Daoy (cell line): ENCODE measurements at regions not wholly inside any gene's neighbourhood (a gene's known extent, or its start where the extent isn't known, plus 50 kb on each side); places are given as distances from the start of the nearest gene placed in this dataset.

Experiments
- DNase-seq: peaks from one replicate; pipeline ENCODE4 v3.0.0-alpha.2; 2015; ENCODE audit warnings: low read depth

DNA sequence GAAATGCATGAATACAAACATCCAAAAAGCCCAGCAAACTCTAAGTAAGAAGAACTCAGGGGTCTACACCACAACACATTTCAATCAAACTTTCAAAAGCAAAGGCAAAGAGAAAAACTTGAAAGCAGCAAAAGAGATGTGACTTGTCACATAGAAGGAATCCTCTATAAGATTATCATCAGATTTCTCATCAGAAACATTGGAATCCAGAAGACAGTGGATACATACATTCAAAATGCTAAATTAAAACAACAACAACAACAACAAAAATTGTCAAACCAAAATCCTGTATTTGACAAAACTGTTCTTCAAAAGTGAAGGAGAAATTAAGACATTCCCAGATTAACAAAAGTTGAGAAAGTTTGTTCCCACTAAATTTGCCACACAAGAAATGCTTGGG, 362.7 kb downstream of the ZNF608 start:
- no peak for DNase-seq

GRCh38 chr5:124377386-124377785, 369.1 kb downstream of the ZNF608 start:
- no peak for DNase-seq

DNA sequence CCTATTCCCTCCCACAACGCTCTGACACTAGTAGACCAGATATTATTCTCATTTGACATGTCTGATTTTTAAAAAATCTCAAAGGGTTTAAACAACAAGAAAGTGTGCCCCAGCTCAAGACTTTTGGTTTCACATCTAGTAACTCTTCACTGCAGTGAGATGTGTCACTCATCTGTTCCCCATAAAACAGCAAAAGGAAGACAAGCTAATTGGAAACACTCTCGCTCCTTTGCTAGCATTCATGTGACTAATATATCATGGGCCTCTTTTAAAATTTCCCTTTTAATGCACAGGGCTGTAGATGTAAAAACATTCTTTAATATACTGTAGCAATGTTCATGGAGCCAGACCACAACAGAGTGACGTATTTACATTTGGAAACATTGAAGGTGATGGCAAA, 372.6 kb downstream of the ZNF608 start:
- DNase-seq, result no peak

DNA sequence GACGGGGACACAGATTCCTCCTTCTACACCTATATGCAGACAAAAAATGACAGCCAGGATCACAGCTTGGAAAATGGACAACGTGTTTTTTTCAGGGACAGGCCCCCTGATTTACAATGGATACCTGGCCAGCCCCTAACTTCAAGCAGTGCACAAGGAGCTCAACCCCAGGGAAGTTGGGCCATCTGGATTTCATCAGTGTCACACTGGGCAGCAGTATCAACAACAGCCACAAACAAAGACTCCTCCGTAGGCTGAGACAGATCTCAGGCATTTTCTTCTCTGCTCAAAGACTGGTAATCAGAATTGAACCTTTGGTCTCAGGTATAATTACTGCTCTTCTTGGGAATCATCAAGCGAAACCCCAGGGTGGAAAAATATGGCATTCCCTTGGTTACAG, 374.0 kb downstream of the ZNF608 start:
- DNase-seq, result no peak

DNA sequence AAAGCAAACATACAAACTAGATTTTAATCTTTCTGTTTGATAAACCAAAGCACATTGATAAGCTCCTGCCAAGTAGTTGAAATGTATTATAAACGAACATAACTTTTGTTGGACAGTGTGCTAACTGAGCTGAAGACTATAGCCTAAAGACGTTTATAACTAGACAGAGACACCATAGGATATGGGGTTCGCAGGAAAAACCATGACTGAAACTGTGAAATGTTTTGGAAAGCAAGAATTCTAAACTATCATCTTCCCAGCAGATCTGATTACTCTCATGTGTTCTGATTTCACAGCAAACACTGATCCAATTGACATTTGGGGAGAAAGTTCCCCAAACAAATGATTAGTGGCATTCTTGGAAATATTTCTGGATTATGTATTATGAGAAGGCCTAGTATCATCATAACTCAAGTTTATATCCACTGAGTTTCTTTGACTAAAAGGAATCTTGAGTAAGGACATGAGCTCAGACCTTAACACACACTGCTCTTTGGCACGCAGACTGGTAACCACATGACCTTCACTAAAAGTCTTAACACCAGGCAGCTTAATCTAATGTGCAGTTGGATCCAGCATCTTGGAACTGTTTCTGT, 375.2 kb downstream of the ZNF608 start:
- DNase-seq, result no peak

DNA sequence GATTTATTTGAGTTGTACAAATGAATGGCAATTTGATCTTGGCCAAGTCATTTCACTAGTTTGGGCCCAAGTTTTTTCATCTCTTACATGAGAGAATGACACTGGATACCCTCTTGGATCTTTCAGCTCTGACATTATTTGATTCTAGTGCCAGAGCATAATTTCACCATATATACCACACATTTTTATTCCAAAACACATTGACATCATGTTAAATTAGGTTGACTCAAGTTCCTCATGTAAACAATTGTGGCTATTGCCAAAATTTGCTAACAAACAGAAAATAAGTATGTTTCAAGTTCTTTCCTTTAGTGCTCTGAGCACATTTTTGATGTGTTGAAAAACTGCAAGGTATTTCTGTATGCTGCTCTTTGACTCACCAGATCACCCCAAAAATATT, 375.8 kb downstream of the ZNF608 start:
- no peak for DNase-seq

- DNase-seq, result no peak
Measured at GRCh38 chr5:124365361-124365801, 381.1 kb downstream of the ZNF608 start.

DNA sequence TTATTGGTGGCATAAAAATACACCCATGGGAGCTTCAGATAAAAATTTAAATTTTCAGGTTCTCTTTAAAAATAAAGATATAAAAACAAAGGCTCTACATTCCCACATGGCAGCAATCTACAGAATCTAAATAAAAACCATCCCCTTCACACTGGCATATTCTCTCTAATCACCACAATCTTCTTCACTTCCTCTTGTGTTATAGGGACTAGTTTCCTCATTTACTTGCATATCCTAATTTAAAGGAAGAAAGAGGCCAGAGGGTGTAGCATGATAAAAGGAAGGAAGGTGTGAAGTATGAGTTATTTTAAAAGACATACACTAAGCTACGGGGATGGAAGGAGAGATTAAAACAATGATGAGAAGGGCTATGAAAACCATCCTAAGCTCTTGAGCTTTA, 390.5 kb downstream of the ZNF608 start:
- DNase-seq, result no peak

- DNase-seq, result no peak
Measured at GRCh38 chr5:124353016-124353415, 393.4 kb downstream of the ZNF608 start.

- no peak for DNase-seq
Measured at GRCh38 chr5:124352312-124352711, 394.1 kb downstream of the ZNF608 start.

- DNase-seq, result no peak
Measured at GRCh38 chr5:124349931-124350330, 396.5 kb downstream of the ZNF608 start.

- peak; percentile 87 for DNase-seq
Measured at GRCh38 chr5:124343451-124343867, 403.0 kb downstream of the ZNF608 start.

- no peak for DNase-seq
Measured at GRCh38 chr5:124342986-124343385, 403.5 kb downstream of the ZNF608 start.

DNA sequence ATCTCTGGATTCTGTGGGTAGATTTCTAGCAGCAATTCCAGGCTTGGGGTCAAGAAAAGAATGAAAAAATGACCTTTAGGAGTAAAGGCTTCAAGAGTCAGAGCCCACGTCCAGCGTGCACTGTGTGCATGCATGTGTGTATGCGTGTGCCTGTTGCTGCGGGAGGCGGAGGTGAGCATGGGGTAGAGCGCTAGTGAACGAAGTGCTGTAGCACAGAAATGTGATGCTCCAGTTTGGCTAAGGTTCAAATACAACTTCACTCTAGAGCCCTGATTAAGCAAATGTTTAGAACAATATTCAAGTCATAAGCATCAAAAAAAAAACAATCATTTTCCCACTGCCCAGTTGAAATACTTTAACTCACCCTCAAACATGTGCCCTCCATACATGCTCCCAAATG, 403.9 kb downstream of the ZNF608 start:
- no peak for DNase-seq

GRCh38 chr5:124342027-124342471, 404.4 kb downstream of the ZNF608 start:
- DNase-seq, result peak; percentile 29

GRCh38 chr5:124341066-124341858, 405.2 kb downstream of the ZNF608 start:
- no peak for DNase-seq

DNA sequence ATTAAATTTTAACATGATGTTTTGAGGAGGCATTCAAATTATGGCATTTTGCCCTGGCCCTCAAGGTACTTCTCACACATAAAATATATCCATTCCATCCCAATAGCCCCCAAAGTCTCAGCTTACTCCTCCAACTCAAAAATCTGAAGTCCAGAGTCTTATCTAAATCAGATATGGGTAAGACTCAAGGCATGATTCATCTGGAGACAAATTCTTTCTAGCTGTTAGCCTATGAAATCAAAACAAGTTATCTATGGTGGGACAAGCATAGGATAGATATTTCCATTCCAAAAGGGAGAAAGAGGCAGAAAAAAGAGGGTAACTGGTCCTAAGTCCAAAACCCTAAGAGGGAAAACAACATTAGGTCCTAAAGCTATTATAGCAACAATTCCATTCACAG, 408.4 kb downstream of the ZNF608 start:
- peak; percentile 5 for DNase-seq

GRCh38 chr5:124333298-124333979, 413.0 kb downstream of the ZNF608 start:
- DNase-seq, result no peak

- DNase-seq, result no peak
Measured at GRCh38 chr5:124332273-124332672, 414.2 kb downstream of the ZNF608 start.

GRCh38 chr5:124330595-124331220, 415.7 kb downstream of the ZNF608 start:
- peak; percentile 40 for DNase-seq

DNA sequence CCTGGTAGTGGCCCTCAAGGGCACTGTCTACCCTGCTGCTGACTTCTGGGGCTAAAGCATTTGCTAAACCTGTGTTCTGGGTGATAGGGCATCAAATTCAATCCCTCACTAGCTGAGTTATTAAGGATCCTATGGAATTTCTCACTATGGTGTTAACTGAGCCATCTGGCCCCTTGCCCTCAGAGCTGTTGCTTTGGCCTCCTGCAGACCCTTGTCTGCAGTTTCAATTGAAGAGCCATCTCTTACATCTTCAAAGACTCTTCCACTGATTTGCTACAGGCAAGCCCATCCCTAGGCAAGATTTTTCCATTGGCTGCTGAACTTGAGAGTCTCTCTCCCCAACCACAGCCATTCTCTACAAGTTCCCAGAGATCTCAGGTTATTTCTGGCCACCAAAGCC, 418.2 kb downstream of the ZNF608 start:
- no peak for DNase-seq

DNA sequence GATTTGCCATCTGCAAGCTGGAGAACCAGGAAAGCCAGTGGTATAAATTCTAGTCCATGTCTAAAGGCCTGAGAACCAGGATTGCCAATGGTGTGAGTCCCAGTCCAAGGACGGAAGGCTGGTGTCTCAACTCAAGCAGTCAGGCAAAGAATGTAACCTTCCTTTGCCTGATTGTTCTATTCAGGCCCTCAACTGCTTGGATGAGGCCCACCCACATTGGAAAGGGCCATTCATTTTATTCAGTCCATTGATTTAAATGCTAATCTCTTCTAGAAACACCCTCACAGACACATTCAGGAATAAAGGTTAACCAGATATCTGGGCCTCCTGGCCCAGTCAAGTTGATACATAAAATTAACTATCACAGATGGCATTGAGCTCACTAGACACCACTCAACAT, 427.8 kb downstream of the ZNF608 start:
- DNase-seq, result no peak
